K562 (cell line): ENCODE measurements at regions not wholly inside any gene's neighbourhood (a gene's known extent, or its start where the extent isn't known, plus 50 kb on each side); places are given as distances from the start of the nearest gene placed in this dataset.

Experiments used
- JUN ChIP-seq, 2 experiments: sonication (generic) in 1 of 2; formaldehyde crosslinking in 1 of 2; IDR thresholded peaks; 2 replicates each; pipeline versions ENCODE4 v1.6.1 to v1.8.0; 2012 to 2022; ENCODE audit warnings: borderline replicate concordance in 2 of 2, mild to moderate bottlenecking in 2 of 2, improper control_type of control experiment in 1 of 2, low read depth in 1 of 2, low read length in 1 of 2, missing genetic modification reagents in 1 of 2
- SIX5 ChIP-seq, 2 experiments: IDR thresholded peaks; 2 replicates each; pipeline ENCODE4 v1.6.1; 2011; ENCODE audit warnings: low read length in 2 of 2, borderline replicate concordance in 1 of 2, low read depth in 1 of 2, mild to moderate bottlenecking in 1 of 2, moderate library complexity in 1 of 2; ENCODE audit not compliant: insufficient read depth in 1 of 2

- TF ChIP-seq SIX5 (IDR thresholded peaks at IDR 0.05; ENCODE audit: borderline replicate concordance in 1 of 2, insufficient read depth in 1 of 2, low read depth in 1 of 2, low read length in 2 of 2) (no peak), JUN (IDR thresholded peaks at IDR 0.05; ENCODE audit: borderline replicate concordance, low read depth, low read length) (no peak), JUN (CRISPR knock-in tag; IDR thresholded peaks at IDR 0.05; ENCODE audit: borderline replicate concordance) (no peak)
Observed at GRCh38 chr9:11163843-11164242, 551.0 kb upstream of the PTPRD start.
